ENCODE measurements at regions not wholly inside any gene's neighbourhood (a gene's known extent, or its start where the extent isn't known, plus 50 kb on each side); places are given as distances from the start of the nearest gene placed in this dataset.

DNA sequence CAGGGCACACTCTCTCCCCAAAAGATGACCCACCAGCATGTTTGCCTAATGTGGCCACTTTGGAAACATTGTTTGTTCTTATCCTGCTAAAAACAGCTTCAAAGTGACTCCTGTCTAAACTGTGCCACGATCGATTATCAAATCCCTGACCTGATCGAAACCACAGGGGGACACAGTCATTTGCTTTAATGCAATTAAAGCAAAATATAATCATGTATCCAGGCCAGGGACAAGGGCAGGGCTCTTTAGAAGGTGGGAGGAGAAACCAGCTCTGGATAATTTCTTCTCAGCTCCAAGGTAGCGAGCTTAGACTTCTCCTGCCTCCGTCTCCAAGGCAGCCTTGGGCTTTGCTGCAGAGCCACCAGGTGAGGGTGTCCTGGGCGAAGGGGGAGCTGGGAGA lies 95.0 kb upstream of the HAND1 start:
- H3K27ac ChIP-seq (ENCODE audit: extremely low read length, insufficient read depth, low read length): no peak overlapping the region
- no TSS peak for BruUV-seq (replicated peaks)
- ATAC-seq (no peak), DNase-seq (ENCODE audit: low spot score) (no peak), FAIRE-seq (no peak)
- ChIA-PET POLR2A (no interaction called here), CTCF (ENCODE audit: low intra/inter-chr PET ratio, low total read pairs) (no interaction called here)
- H3K4me2 ChIP-seq (ENCODE audit: low read depth, low read length): no peak overlapping the region
- no peaks in the 10 kb centered on the region for H3K4me1 ChIP-seq (ENCODE audit: insufficient read depth, low read length)
- H3K9ac ChIP-seq (ENCODE audit: insufficient read depth, low read depth, low read length): no peak overlapping the region
- TF ChIP-seq RFXAP (CRISPR knock-in tag; IDR thresholded peaks at IDR 0.05; ENCODE audit: borderline replicate concordance) (no peak), ZNF430 (CRISPR knock-in tag; IDR thresholded peaks at IDR 0.05) (no peak), KLF16 (CRISPR knock-in tag; IDR thresholded peaks at IDR 0.05) (no peak)
- TF ChIP-seq, protein P1, sequence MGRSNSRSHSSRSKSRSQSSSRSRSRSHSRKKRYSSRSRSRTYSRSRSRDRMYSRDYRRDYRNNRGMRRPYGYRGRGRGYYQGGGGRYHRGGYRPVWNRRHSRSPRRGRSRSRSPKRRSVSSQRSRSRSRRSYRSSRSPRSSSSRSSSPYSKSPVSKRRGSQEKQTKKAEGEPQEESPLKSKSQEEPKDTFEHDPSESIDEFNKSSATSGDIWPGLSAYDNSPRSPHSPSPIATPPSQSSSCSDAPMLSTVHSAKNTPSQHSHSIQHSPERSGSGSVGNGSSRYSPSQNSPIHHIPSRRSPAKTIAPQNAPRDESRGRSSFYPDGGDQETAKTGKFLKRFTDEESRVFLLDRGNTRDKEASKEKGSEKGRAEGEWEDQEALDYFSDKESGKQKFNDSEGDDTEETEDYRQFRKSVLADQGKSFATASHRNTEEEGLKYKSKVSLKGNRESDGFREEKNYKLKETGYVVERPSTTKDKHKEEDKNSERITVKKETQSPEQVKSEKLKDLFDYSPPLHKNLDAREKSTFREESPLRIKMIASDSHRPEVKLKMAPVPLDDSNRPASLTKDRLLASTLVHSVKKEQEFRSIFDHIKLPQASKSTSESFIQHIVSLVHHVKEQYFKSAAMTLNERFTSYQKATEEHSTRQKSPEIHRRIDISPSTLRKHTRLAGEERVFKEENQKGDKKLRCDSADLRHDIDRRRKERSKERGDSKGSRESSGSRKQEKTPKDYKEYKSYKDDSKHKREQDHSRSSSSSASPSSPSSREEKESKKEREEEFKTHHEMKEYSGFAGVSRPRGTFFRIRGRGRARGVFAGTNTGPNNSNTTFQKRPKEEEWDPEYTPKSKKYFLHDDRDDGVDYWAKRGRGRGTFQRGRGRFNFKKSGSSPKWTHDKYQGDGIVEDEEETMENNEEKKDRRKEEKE (IDR thresholded peaks at IDR 0.05): no peak
- in situ Hi-C loops (cut with HindIII; ENCODE audit: extremely low pct_ligation_motif_present, low pct_unique_long_range_greater_than_20kb) (no loop called here), intact Hi-C loops (cut with micrococcal nuclease; ENCODE audit: unreplicated experiment) (no loop called here)
- no peaks in the 10 kb centered on the region for H3K36me3 ChIP-seq (replicated peaks in 1 of 2; ENCODE audit: control insufficient read depth in 1 of 2, insufficient read depth in 2 of 2, low read length in 2 of 2)
- no peaks in the 10 kb centered on the region for H3K79me2 ChIP-seq (ENCODE audit: insufficient read depth, low read length)
- peaks cover 4 to 29% of the 10 kb centered on the region in 2 experiments; a peak in 4 of 5 replicates for H3K27me3 ChIP-seq (ENCODE audit: control insufficient read depth in 1 of 2, insufficient read depth in 2 of 2, low read length in 2 of 2)
- H3K9me3 ChIP-seq (ENCODE audit: low read length): no peaks in the 10 kb centered on the region
- no peak overlapping the region for H2AFZ ChIP-seq (ENCODE audit: low read length)
- no peak overlapping the region for H3K4me3 ChIP-seq (replicated peaks in 1 of 3; ENCODE audit: insufficient read depth in 1 of 3, low read depth in 2 of 3, low read length in 3 of 3)
- no peaks in the 10 kb centered on the region for H4K20me1 ChIP-seq (ENCODE audit: insufficient read depth, low read length)
- WGBS (ENCODE audit: low lambda C conversion rate): 4% methylated on average over 6 of the region's 6 CpGs

- in situ Hi-C loops (cut with HindIII; ENCODE audit: extremely low pct_ligation_motif_present, low pct_unique_long_range_greater_than_20kb) (no loop called here), intact Hi-C loops (cut with micrococcal nuclease; ENCODE audit: unreplicated experiment) (no loop called here)
- Histone ChIP-seq H3K4me3 (replicated peaks in 1 of 3; ENCODE audit: insufficient read depth in 1 of 3, low read depth in 2 of 3, low read length in 3 of 3) (no peak overlapping the region), H3K27ac (ENCODE audit: extremely low read length, insufficient read depth, low read length) (no peak overlapping the region), H3K9ac (ENCODE audit: insufficient read depth, low read depth, low read length) (no peak overlapping the region), H3K9me3 (ENCODE audit: low read length) (no peaks in the 10 kb centered on the region), H3K4me1 (ENCODE audit: insufficient read depth, low read length) (no peaks in the 10 kb centered on the region), H3K27me3 (ENCODE audit: control insufficient read depth in 1 of 2, insufficient read depth in 2 of 2, low read length in 2 of 2) (peaks cover 4 to 26% of the 10 kb centered on the region in 2 experiments; a peak in 4 of 5 replicates), H4K20me1 (ENCODE audit: insufficient read depth, low read length) (no peaks in the 10 kb centered on the region), H3K79me2 (ENCODE audit: insufficient read depth, low read length) (no peaks in the 10 kb centered on the region), H3K4me2 (ENCODE audit: low read depth, low read length) (no peak overlapping the region), H2AFZ (ENCODE audit: low read length) (no peak overlapping the region), H3K36me3 (replicated peaks in 1 of 2; ENCODE audit: control insufficient read depth in 1 of 2, insufficient read depth in 2 of 2, low read length in 2 of 2) (no peaks in the 10 kb centered on the region)
- 6% methylated on average over 3 of the region's 6 CpGs for WGBS (ENCODE audit: low lambda C conversion rate)
- FAIRE-seq (no peak), ATAC-seq (no peak), DNase-seq (ENCODE audit: low spot score) (no peak)
- ChIA-PET POLR2A (no interaction called here), CTCF (ENCODE audit: low intra/inter-chr PET ratio, low total read pairs) (no interaction called here)
- no peak for TF ChIP-seq MTF1 (CRISPR knock-in tag; IDR thresholded peaks at IDR 0.05)
- TF ChIP-seq IRX3 (CRISPR knock-in tag; IDR thresholded peaks at IDR 0.05; ENCODE audit: borderline replicate concordance, low read depth): no peak
- no peak for TF ChIP-seq PHF21A (CRISPR knock-in tag; IDR thresholded peaks at IDR 0.05)
- TF ChIP-seq ZNF264 (CRISPR knock-in tag; IDR thresholded peaks at IDR 0.05): no peak
- TF ChIP-seq HNRNPUL1 (IDR thresholded peaks at IDR 0.05; ENCODE audit: low read depth, low read length): no peak
- no peak for TF ChIP-seq YEATS2 (CRISPR knock-in tag; IDR thresholded peaks at IDR 0.05; ENCODE audit: borderline replicate concordance)
- no peak for TF ChIP-seq CSRNP2 (CRISPR knock-in tag; conservative IDR thresholded peaks at IDR 0.05; ENCODE audit: low read depth)
- no peak for TF ChIP-seq POGZ (CRISPR knock-in tag; IDR thresholded peaks at IDR 0.05)
- TF ChIP-seq NONO (IDR thresholded peaks at IDR 0.05): no peak
- no peak for TF ChIP-seq NONO (CRISPR knock-in tag; conservative IDR thresholded peaks at IDR 0.05)
- TF ChIP-seq ASH2L (IDR thresholded peaks at IDR 0.05; ENCODE audit: insufficient read length, low read depth, low read length): no peak
- TF ChIP-seq SP5 (CRISPR knock-in tag; IDR thresholded peaks at IDR 0.05; ENCODE audit: borderline replicate concordance, low read depth): no peak
- BruUV-seq (replicated peaks): no TSS peak
Measured at GRCh38 chr5:154571325-154572035, 93.5 kb upstream of the HAND1 start.
